ENCODE measurements at regions not wholly inside any gene's neighbourhood (a gene's known extent, or its start where the extent isn't known, plus 50 kb on each side); places are given as distances from the start of the nearest gene placed in this dataset.

DNA sequence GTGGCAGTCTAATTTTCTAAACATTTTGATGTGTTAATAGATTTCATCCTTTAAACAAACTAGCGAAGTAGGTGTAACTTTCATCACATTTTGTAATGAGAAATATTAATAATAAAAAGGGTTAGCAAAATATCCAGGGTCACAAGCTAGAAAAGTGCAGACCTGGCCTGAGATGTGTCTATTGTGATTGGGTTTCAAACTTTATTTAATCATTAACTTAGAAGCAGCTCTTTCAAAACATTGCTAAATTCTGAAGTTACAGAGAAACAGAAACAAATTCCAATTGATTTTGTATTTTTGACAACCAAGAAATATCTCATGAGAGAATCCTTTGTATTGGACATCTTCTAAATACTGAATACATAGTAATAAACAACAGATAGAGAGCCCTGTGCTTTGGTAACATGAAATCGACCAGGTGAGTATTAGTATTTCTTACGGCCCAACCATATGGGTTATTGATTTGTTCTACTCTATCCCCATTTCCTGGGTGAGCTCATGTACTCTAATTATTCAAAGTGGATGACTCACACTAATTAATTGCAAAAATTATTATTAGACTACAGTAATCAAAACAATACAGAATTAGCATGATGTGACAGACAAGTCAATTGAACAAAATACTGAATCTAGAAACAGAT is 1093.8 kb upstream of the AGA start:
- Histone ChIP-seq H3K4me1 (no peaks in the 10 kb centered on the region), H3K27me3 (replicated peaks; ENCODE audit: control insufficient read depth, insufficient read depth, low read length) (no peaks in the 10 kb centered on the region), H3K4me3 (ENCODE audit: low read depth, low read length) (no peak overlapping the region), H3K36me3 (ENCODE audit: control insufficient read depth, insufficient read depth, low read length) (no peaks in the 10 kb centered on the region), H3K9me3 (no peaks in the 10 kb centered on the region)
- TF ChIP-seq, protein P1, sequence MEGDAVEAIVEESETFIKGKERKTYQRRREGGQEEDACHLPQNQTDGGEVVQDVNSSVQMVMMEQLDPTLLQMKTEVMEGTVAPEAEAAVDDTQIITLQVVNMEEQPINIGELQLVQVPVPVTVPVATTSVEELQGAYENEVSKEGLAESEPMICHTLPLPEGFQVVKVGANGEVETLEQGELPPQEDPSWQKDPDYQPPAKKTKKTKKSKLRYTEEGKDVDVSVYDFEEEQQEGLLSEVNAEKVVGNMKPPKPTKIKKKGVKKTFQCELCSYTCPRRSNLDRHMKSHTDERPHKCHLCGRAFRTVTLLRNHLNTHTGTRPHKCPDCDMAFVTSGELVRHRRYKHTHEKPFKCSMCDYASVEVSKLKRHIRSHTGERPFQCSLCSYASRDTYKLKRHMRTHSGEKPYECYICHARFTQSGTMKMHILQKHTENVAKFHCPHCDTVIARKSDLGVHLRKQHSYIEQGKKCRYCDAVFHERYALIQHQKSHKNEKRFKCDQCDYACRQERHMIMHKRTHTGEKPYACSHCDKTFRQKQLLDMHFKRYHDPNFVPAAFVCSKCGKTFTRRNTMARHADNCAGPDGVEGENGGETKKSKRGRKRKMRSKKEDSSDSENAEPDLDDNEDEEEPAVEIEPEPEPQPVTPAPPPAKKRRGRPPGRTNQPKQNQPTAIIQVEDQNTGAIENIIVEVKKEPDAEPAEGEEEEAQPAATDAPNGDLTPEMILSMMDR (IDR thresholded peaks at IDR 0.05; ENCODE audit: insufficient read depth in 1 of 2, low read depth in 1 of 2, low read length in 1 of 2, severe bottlenecking in 1 of 2, unreplicated experiment in 1 of 2), result no peak
- Mint-ChIP-seq H3K27me3 (ENCODE audit: insufficient read depth, unreplicated experiment) (peaks cover 3% of the 10 kb centered on the region), H3K27ac (ENCODE audit: unreplicated experiment) (no peak overlapping the region), H3K4me1 (ENCODE audit: low read depth, unreplicated experiment) (no peaks in the 10 kb centered on the region), H3K4me3 (ENCODE audit: unreplicated experiment) (no peak overlapping the region), H3K36me3 (ENCODE audit: insufficient read depth, unreplicated experiment) (no peaks in the 10 kb centered on the region), H3K9me3 (ENCODE audit: unreplicated experiment) (no peaks in the 10 kb centered on the region)
- intact Hi-C loops (cut with micrococcal nuclease; ENCODE audit: unreplicated experiment), result no loop called here
- POLR2A ChIA-PET, result no interaction called here
- BruUV-seq (replicated peaks), result no TSS peak
- DNase-seq, result no peak
- CTCF ChIA-PET, result no interaction called here

- H3K4me3 Mint-ChIP-seq (ENCODE audit: unreplicated experiment), result no peak overlapping the region
- no peaks in the 10 kb centered on the region for H3K36me3 Mint-ChIP-seq (ENCODE audit: insufficient read depth, unreplicated experiment)
- Histone ChIP-seq H3K4me3 (ENCODE audit: low read depth, low read length) (no peak overlapping the region), H3K4me1 (no peaks in the 10 kb centered on the region), H3K9me3 (no peaks in the 10 kb centered on the region), H3K27me3 (replicated peaks; ENCODE audit: control insufficient read depth, insufficient read depth, low read length) (no peaks in the 10 kb centered on the region), H3K36me3 (ENCODE audit: control insufficient read depth, insufficient read depth, low read length) (no peaks in the 10 kb centered on the region)
- no peak for DNase-seq
- H3K4me1 Mint-ChIP-seq (ENCODE audit: low read depth, unreplicated experiment), result no peaks in the 10 kb centered on the region
- CTCF ChIA-PET, result no interaction called here
- BruUV-seq (replicated peaks), result no TSS peak
- no peaks in the 10 kb centered on the region for H3K27me3 Mint-ChIP-seq (ENCODE audit: insufficient read depth, unreplicated experiment)
- H3K27ac Mint-ChIP-seq (ENCODE audit: unreplicated experiment), result no peak overlapping the region
- TF ChIP-seq, protein P1 (IDR thresholded peaks at IDR 0.05; ENCODE audit: insufficient read depth in 1 of 2, low read depth in 1 of 2, low read length in 1 of 2, severe bottlenecking in 1 of 2, unreplicated experiment in 1 of 2), result no peak
- intact Hi-C loops (cut with micrococcal nuclease; ENCODE audit: unreplicated experiment), result no loop called here
- POLR2A ChIA-PET, result no interaction called here
- H3K9me3 Mint-ChIP-seq (ENCODE audit: unreplicated experiment), result no peaks in the 10 kb centered on the region
Measured at GRCh38 chr4:178553201-178553600, 1111.0 kb upstream of the AGA start.

DNA sequence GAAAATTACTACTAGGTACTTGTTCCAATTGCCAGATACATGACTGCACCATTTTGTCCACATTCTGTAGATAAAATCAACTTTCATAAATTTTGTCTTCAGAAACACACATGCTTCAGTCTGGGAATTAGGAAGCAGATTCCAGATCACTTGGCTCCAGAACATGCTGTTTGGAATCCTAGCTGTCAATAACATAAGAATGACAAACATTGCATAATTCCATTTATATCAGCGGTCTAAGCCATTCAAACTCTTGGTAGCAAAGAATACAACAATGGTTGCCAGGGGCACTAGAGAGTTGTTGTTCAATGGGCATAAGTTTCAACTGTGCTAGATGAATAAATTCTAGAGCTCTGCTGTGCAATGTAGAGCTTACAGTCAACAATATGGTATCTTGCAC is 1112.1 kb upstream of the AGA start:
- Histone ChIP-seq H3K4me1 (no peaks in the 10 kb centered on the region), H3K27me3 (replicated peaks; ENCODE audit: control insufficient read depth, insufficient read depth, low read length) (no peaks in the 10 kb centered on the region), H3K9me3 (no peaks in the 10 kb centered on the region), H3K4me3 (ENCODE audit: low read depth, low read length) (no peak overlapping the region), H3K36me3 (ENCODE audit: control insufficient read depth, insufficient read depth, low read length) (no peaks in the 10 kb centered on the region)
- H3K4me1 Mint-ChIP-seq (ENCODE audit: low read depth, unreplicated experiment), result no peaks in the 10 kb centered on the region
- CTCF ChIA-PET, result no interaction called here
- TF ChIP-seq, protein P1 (IDR thresholded peaks at IDR 0.05; ENCODE audit: insufficient read depth in 1 of 2, low read depth in 1 of 2, low read length in 1 of 2, severe bottlenecking in 1 of 2, unreplicated experiment in 1 of 2), result no peak
- no peak for DNase-seq
- no peak overlapping the region for H3K4me3 Mint-ChIP-seq (ENCODE audit: unreplicated experiment)
- no peak overlapping the region for H3K27ac Mint-ChIP-seq (ENCODE audit: unreplicated experiment)
- POLR2A ChIA-PET, result no interaction called here
- no peaks in the 10 kb centered on the region for H3K36me3 Mint-ChIP-seq (ENCODE audit: insufficient read depth, unreplicated experiment)
- H3K27me3 Mint-ChIP-seq (ENCODE audit: insufficient read depth, unreplicated experiment), result no peaks in the 10 kb centered on the region
- intact Hi-C loops (cut with micrococcal nuclease; ENCODE audit: unreplicated experiment), result no loop called here
- no TSS peak for BruUV-seq (replicated peaks)
- H3K9me3 Mint-ChIP-seq (ENCODE audit: unreplicated experiment), result no peaks in the 10 kb centered on the region

All from Caco-2 (cell line).